OCI-M1 (cell line): ENCODE measurements at regions not wholly inside any gene's neighbourhood (a gene's known extent, or its start where the extent isn't known, plus 50 kb on each side); places are given as distances from the start of the nearest gene placed in this dataset.
A peak's percentile ranks its signal among the peaks of the same experiment; 100 is the strongest.

Experiments used
- DNase-seq: peaks from one replicate; lab custom pipeline; 2025; lab: John Stamatoyannopoulos, UW

DNA sequence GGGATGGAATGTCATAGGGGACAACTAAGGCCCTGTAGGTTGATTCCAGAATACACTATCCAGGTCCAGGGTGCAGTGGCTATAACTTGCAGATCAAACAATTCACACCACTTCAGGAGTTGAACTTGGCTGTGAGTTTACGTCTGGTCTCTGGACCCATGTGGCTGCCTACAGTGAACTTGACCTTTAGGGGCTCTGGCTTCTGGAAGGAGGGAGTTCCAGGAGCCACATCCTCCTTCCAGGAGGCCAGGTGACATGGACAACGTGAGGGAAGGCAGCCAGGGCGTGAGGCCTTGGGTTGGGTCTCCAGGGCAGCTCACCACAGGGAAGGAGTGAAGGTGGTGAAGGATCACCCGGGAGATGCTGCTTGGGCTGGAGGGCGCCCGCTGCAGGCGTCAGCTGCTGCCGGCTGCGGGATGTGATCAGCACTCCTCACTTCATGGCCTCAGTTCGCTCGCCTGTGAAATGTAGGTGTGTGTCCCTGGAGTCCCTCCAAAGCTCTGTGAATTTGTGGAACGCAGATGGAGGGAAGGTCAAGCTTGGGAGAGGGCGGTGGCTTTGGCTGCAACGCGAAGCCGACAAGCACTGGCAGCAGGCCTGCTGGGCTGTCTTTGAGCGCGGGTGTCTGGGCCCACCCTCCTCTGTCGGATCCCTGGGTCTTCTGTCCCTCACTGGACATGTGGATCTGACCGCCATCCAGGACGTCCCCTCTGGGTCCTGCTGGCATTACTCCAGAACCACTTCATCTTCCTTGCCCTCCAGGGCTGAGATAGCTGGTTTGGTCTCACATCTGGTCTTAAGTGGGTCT, 146.5 kb downstream of the GLI2 start:
- no peak for DNase-seq

DNA sequence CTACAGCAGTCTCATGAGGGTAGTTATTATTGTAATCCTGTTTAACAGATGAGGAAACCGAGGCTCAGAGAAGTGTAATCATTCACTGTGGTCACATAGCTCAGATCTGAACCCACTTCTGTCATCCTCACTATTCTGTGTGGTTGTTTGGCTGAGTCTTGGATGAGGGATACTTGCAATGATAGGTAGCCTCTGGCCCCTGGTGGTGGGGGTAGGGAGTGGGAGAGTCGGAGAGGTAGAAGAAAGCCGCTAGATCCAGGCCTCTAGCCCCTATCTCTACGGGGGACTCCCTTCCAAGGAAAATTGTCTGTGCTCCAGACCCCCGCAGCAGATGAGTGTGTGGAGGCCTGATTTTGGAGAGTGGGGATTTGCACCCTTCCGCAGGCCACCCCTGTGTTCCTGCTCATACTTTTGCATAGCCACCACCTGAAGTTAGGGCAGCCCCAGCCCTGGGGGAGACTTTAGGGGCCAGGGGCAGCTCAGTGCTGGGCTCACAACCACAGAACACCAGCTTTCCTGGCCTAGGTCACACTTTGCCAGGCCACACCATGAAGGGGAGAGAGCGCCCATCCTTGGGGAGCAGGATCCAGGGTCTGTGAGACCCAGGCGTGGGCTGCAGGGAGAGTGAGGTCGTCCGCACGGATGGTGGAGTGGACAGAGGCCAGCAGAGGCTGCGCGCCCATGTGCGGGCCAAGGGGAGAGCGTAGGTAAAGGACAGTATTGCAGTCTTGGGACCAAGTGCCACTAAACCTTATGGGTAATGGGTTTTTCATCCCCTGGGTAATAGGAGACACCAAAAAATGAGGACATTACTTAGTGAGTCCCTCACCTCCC, 148.2 kb downstream of the GLI2 start:
- DNase-seq, result no peak

DNA sequence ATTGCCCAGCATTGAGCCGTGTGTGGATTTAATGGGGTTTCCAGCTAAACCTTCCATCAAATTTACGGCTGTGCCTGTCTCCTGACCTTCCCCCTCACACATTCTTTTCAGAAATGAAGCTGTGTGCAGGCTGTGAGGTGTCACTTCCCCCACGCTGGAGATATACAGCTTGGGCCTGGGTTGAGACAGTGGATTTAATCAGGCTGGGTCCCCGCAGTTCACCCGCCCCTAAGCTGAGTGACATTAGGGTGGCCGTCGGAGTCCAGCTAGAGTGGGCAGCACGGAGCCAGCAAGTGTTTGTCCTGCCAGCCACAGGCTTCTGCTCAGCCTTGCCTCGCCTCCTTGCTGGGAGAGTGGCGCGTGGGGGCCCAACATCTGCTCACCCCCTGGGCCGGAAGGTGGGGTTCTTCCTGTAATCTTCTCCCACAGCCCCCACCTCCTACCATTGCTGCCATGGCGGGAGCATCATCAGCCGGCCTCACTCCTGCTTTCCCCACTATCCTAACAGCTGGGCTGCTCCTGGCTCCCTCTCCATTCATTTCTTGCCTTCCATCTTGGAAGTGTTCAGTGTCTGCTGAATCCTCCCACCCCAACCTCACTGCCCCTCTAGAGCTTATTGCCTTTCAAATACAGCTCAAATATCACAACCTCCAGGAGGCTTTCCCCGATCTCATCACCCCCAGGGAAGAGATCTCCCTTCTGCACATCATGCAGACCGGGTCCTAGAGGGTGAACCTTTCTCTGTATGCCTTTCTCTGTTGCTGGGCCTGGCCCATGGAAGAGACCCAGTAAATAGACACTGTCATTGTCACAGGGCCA, 149.0 kb downstream of the GLI2 start:
- DNase-seq, result no peak

DNA sequence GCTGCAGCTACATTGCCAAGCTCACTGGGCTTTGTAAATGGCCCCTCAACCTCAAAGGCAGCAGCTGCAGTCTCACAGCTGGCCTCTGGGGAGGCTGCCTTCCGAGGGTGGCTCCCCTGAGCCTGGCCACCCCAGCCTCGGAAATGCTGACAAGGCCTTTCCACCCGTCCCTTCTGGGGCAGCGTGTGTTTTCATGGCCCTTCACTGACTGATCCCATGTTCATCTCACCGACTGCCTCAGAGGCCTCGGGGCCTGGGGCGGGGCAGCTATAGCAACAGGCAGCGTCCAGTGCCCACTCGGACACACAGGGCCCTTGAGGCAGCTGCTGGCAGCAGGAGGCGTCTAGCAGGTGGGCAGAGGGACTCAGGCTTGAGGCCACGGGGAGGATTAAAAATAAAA, 149.7 kb downstream of the GLI2 start:
- DNase-seq, result no peak

DNA sequence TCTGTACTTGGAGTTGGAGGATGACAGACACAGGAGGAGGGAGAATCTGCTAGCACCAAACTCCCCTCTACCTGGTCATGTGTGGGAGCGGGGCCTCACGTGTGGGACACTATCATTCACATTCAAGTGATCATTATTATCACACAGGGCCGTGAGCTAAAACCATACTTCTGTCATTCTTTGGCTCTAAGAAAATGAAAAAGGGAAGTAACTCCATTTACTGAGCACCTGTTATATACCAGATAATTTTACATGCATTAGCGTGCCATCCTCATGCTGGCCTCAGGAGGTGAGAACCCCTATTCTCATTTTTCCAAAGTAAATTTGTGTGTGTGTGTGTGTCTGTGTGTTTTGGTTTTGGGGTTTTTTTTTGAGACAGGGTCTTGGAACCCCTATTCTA, 150.1 kb downstream of the GLI2 start:
- peak; percentile 25 for DNase-seq

DNA sequence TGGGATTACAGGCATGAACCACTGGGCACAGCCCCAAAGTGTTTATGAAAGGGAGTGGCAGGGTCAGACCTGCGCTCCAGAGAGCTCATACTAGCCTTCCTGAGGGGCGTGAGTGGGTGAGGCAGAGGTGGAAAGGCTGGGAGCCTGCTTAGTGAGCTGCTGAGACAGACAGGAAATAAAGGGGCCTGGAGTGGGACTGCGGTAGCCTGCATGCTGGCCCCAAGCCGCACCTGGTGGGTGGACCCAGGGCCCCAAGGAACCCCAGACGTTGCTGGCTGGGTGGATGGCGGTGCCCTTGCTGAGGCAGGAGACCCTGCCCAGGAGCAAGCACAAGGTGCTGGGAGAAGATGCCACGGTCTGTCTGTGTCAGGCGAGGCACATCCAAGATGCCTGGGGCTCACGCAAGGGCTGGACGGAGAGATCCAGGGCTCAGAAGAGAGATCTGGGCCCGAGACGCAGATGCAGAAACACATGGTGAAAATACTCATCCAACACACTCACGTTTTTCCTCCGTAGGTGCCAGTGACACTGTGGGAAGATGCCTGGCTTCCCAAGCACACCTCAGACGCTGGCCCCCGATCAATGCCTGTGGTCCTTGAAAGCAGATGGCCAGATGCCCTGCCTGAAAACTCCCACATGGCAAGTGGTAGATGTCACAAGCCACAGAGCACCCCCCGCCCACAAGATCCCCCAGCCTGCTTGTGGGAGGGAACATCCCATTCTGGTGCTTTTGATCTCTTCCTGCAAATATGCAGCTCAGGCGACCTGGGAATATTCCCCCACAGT, 151.1 kb downstream of the GLI2 start:
- no peak for DNase-seq

DNA sequence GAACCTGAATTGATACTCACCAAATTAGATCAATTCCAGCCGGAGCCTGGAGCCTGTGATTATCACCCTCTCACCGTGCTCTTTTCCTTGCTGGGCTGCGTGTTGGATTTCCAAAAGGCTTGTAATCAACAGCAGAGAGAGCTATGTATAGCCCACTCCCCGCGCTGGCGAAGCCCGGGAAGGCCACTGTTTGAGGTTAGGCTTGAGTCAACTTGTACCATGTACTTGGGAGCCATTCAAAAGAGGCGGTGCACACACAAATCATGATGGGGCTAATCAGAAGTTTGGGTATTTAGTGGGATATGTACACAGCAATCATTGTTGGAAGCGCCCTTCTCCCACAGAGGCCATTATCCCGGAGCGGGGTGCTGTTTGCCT, 151.6 kb downstream of the GLI2 start:
- no peak for DNase-seq

DNA sequence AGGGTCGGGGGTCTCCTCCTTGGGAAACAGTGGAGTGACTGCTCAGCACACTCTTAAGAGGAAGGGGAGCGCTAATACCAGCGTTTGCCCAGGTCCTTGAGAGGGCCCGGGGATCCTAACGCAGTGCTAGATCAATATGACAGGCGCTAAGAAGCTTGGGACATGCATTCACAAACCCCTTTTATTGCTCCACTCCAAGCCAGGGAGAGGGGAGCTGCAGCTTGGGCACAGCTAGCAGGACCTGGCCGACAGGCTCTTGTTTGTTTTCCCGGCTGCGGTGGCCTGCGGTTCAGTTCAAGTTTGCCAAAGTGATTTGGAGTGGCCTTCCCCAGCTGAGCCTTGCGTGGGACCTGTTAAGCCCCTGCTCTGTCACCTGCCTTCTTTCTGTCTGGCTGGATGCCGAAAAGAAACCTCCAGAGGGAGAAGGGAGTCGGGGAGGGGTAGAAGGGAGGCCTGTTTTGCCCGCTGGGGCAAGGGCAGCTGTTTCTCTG, 152.1 kb downstream of the GLI2 start:
- no peak for DNase-seq

DNA sequence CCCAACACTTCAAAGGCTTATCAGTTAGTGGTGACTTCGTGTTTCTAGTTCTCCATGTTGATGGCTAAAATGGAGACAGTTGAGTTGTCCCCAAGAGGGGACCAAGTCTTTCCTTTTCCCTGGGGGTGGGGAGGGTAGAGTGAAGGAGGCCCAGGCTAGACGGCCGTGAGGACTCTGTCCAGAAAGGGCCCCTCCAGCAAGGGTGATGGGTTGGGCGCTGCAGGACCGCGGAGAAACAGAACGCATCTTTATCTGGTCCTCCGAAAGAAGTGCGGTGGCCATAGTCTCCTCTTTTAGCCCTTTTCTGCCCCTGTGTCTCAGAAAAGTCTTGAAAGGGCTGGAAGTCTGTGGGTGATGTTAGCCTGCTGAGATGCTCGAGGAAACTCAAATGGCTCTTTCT, 153.2 kb downstream of the GLI2 start:
- no peak for DNase-seq

DNA sequence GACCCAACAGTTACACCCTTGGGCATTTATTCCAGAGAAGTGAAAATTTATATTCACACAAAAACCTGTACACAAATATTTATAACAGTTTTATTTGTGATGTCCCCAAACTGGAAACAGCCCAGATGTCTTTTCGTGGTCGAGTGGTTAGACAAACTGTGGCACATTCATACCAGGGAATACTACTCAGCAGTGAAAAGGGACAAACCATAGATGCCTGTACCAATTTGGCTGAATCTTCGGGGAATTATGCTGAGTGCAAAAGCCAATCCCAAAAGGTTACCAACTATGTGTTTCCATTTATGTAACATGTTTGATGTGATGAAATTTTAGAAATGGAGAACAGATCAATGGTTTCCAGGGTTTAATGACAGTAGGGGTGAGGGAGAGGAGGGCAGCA, 154.3 kb downstream of the GLI2 start:
- no peak for DNase-seq

DNA sequence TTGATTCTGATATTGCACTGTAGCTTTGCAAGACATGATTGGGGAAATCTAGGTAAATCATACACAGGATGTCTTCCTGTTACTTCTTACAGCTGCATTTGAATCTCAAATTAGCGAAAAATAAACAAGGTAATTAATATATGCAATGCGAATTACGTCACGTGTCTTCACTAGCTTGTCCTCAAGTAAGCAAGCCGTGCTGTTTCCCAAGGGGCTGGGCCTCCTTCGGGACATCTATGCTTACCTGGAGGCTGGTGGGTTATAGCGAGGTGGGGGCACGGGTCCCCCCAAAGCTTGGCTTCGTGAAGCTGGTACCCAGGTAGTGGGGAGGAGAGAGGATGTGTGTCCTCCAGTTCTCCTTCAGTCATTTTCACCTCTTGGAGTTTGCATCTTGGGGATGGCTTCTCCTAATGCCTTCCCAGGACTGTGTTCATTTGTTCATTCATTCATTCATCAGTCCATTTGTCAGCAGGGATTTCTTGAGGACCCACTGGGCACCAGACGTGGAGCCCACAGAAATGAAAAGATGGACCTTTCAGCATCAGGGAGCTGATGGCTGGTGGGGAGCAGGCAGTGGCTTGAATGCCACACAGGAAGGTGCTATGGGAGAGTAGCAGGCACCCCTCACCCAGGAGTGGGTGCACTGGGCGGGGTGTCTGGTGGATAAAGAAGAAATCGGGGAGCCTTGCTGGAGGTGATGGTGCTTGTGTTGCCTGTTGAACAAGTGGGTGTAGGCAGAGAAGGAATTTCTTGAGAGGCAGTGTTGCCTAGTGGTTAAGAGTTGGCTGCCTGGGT, 155.1 kb downstream of the GLI2 start:
- DNase-seq, result no peak

DNA sequence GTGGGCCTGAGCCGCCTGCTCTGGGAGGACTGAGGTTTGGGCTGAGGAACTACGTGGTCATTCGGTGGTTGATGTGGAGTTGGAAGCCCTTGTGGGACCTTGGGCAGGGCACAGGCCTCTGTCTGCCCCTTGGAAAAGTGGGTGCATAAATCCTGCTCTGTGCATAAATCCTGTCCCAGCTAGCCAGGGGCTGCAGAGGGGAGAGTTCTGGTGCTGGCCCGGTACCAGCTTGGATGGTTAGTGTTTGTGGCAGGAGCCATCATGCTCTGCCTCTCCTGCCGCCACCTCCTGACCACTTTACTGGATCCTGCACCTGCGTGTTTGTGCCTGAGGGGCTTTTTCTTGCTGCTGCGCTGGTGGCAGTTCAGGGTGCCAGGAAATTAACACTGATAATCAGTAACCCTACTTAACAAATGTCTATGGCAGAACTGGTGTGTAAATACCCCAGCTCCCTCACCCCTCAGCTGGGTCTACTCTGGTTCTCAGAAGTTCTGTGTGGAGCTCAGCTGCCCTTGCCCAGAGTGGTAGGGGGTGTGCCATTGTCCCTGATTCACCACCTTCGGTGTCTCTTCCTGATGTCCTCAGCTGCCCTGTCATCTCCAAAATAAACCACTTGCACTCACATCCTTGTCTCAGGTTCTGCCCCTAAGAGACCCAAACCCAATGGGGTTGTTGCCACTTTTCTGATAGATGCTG, 156.8 kb downstream of the GLI2 start:
- no peak for DNase-seq

DNA sequence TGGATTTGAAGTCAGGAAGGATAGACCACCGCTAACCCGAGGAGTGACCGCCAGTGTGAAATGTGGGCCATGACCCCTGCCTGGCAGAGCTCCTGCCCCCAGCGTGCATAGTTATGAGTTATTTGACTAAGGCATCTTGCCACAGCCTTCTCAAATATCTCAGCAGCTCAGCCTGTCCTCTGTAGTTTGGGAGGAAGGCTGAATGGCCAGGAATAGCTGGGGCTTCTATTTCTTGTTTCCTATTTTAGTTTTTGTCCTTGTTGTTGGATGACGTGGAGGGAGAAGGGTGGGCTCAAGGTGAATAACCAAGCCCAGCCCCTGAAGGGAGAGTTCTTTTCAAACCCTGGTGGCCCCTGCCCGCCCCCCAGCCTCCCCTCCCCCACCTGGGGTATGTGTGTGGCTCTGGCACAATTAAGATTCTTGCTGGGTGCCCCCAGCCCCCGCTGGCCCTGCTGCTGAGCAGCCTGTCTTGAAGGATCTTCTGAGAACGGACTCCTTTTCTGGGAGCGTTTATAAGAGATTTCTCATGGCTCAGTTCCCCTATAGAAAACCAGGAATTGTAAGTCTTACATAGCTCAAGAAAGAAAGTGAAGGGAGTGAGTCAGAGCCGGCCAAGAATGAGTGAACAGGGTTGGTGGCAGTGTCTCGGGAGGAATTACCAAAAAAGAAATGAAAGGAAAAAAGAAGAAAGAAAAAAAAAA, 157.4 kb downstream of the GLI2 start:
- no peak for DNase-seq

DNA sequence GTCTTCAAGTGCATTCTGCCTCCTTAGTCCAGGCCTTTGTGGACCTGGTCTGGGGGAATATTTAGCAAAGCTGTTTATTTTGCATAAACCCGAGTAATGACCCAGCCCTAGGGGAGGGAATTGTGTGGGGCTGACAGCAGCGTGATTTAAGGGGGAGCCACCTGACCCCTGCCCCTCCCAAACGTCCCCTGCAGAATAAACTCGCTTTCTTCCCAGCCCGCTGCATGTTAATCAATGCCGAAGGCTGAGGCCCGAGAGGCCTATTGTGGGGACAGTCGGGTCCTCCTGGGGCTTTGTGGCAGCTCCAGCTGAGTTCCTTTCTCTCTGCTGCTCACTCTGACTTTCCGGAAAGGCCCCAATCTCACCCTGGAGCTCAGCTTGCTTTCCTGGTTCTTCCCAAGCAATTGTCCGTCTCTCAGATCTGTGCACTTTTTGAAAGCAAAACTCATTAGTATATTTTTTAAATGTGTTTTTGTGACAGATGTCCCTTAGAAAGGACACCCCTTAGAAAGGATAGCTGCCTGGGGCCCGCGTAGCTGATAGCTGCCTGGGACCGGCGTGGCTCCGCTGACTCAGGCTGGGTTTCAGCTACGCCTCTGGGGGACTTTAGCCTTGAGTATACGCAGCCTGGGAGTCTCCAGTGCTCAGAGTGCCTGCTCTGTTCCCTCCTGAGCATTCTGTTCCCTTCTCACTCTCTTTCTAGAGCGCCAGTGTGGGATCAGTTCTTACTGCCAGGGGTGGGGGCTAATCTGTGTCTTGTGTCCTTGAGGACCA, 158.3 kb downstream of the GLI2 start:
- DNase-seq, result no peak

DNA sequence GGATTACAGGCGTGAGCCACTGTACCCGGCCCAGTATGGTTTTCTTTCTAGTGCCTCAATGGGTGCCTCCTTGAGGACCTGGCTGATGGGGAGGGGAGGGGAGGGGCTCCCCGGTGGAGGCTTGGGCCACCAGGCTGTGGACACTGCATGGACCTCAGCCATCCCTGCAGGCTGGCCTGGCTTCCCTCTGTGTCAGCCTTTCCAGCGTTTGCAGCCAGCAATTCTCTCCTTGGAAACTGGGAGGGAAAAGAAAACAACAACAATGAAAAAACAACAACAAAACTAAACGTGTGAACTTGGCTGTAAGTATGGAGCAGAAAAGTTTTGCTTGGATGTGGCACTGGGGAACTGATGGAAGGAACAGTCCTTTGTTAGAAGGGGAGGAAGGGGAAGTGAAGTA, 159.3 kb downstream of the GLI2 start:
- no peak for DNase-seq

DNA sequence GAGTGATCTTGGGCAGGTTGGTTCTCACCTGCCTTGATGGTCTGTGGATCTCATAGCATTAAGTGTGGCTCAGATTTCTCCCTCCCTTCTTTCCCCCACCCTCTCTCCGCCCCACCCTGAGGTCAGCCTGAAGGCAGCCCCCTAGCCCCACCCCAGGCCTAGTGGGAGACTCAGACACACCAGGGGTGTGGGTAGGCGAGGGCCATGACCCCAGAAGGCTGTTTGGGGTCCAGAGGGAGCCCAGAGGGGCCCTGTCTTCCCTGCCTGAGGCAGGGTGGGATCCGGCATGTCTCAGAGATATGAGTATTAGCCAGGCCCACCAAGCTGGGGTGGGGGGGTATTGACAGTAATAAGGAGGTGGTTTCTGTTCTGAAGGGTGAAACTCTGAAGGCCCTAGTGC, 160.5 kb downstream of the GLI2 start:
- DNase-seq, result no peak

DNA sequence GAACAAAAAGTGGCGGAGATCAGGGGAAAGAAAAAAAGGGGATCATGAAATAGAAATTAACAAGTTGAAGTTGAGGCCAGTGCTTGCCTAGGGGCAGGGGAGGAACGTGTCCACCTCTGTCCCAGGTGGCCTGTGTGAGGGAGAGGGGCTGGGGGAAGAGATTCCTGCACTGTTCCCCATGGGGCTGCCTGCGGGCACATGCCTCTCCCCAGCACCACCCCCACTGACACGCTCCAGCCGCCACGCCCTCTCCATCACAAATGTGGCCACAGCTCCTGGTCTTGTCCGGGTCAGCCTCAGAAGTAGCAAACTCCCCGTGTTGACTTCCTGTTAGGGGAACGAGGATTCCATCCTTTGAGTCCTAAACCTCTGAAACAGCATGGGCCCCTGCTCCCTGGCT, 161.2 kb downstream of the GLI2 start:
- no peak for DNase-seq

DNA sequence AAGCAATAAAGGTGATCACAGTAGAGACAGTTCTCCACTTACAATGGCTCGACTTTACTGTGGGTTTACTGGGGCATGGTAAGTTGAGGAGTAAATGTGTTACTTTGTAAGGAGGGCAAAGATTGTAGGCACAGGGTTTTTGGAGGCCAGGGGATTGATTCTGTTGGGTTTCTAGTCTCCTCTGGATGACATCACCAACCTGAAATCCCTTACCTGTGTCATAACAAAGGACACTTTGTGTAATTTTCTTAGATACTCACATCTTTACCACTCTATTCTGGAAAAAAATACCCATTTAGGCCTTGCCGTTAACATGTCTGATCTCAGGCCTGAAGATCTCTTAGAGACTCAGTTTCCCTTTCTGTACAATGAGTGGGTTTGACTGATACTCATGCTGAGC, 161.7 kb downstream of the GLI2 start:
- no peak for DNase-seq

DNA sequence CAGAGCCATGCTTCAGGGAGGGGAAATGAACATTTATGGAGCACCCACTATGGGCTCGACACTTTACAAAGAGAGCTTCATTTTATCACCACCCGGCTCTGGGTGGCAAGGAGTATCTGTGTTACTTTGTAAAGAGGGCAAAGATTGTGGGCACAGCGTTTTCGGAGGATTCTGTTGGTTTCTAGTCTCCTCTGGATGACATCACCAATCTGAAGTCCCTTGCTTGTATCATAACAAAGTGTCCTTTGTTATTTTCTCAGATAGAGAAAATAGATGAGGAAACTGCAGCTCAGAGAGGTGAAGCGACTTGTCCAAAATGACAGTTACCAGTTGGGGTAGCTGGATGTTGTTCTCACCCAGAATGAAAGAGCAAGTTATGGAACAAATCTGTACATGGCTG, 162.8 kb downstream of the GLI2 start:
- DNase-seq, result no peak
